GM18867 (cell line): ENCODE measurements at regions not wholly inside any gene's neighbourhood (a gene's known extent, or its start where the extent isn't known, plus 50 kb on each side); places are given as distances from the start of the nearest gene placed in this dataset.
"Not testable (repeated sequence)": the region's sequence is repeated elsewhere in the genome, so short reads cannot be mapped to it uniquely, and the experiment has no call there.

Experiments used
- ATAC-seq: cut with Tn5 transposase; IDR thresholded peaks from one replicate; pipeline ENCODE4 v1.9.1; 2021; ENCODE audit warnings: mild to moderate bottlenecking, moderate library complexity; ENCODE audit not compliant: unreplicated experiment

DNA sequence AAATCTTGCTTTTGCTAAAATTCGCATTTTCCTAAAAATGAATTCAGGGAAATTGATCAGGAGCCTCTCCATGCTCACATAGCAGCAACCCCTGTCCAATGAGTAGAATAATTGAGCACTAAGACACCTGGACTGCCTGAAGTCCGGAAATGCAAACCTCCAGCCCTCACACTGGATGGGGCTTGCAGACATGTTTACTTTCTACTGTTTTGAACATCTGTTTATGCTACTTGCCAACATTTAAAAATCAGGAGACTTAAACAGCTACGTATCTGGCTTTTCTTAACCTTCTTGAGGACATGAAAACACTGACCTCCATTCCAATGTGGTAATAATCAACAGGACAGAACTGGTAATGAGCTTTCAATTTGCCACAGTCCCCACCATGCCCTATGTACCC, 184.4 kb downstream of the SHOX2 start:
- ATAC-seq = no peak

DNA sequence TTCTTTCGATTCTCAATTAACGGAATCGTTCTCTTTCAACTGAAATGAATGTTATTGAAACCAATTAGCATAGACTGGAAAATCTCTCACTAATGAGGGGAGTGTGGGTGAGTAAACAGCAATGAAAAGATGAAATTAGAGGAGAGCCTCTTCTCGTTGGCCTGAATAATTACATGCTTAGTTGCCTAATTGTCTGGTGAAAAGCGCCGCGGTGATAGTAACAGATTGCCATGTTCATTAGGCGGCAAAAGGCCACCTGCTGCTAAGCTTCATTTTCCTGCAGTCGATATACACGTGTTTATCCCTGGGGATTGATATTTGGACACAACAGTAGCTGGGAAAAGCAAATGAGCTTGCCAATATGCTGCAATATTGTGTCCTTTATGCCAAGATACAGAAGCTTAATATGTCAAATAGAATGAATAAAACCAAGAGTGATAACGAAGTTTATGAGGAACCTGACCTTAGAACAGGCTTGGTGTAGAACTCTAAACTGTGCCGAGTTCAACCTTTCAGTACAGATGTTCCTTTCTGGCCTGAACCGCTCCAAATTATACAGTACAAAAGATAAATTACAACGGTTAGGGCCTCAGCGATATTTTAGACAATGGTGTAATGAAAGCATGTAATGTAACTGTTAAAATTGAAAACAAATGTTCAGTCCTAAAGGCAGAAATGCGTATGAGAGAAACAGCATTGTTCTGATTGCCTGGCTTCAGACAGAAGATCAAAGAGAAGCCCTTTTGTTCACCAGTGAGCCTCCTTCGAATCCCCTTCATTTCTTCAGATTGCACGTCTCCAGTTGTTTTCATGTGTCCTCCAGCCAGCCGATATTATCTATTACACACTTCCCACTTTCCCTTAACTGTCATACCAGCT, 185.2 kb downstream of the SHOX2 start:
- ATAC-seq = no peak

DNA sequence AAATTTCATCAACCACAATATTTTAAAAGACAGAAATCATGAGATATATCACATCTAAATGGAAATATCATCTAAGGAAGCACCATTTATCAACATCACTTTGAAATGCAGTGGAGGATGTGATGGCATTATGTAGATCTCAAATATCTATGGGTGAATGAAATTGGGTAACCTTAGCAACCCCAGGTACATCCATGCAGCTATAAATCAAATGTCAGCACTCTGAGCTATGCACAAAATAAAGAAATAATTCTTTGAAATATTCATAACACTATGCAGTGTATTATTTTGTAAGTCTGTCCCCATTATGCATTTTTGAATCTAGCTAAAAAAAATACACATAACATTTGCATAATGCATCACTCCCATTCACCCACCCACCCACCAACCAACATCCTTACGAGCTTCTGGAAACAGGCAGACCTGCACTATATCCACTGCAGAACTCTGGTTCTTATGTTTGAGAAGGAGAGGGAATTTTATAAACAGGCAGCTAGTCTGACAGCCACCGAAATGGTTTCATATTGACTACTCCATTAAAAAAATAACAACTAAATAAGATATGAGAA, 186.8 kb downstream of the SHOX2 start:
- ATAC-seq = no peak

DNA sequence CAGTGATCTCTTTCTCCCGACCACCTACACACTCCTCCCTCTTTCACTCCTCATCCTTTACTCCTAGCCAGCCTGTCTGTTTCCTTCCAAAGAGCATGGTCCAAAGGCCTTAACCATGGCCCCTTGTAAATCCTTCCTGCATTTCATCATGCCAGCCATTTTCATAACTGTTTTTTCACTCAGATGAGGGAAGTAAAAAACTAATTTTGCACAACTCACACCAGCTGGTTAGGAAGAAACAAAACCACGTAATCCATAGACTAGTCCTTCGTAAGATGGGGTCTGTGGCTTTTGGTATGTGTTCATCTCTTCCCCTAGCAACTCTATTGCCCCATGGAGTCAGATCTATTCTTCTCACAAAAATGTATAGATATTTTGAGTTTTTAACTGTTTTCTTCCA, 187.8 kb downstream of the SHOX2 start:
- ATAC-seq = no peak

DNA sequence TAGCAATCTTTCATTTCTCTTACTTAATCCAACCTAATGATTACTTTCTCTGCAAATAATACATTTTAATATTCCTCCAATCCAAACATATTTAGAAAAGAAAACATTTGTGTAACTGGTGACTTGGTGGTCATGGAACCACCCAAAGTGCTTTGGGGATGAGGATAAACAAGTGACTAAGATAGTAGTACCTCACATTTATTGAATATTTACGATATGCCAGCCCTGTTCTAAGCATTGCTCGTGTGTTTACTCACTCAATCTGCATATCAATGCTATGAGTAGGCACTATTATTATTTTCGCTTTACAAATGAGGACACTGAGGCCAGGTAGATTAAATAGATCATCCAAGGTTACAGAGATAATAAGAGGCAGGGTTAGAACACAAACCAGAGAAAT, 189.5 kb downstream of the SHOX2 start:
- ATAC-seq = no peak

DNA sequence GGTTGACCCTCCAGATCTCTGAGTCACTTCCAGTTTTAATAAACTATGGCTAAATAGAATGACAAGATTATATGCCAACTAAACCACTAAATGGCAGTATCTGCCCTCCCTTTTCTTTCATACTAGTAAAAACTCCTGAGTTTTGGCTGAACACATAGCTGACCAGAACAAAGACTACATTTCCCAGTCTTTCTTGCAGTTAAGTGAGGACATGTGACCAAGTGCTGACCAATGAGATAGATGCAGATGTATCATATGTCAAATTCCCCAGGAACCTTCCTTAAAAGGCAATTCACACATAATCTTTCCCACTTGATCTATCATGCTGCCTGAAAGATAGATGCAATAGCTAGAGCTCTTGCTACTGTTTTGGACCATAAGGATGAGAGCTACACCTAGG, 191.3 kb downstream of the SHOX2 start:
- ATAC-seq = no peak

DNA sequence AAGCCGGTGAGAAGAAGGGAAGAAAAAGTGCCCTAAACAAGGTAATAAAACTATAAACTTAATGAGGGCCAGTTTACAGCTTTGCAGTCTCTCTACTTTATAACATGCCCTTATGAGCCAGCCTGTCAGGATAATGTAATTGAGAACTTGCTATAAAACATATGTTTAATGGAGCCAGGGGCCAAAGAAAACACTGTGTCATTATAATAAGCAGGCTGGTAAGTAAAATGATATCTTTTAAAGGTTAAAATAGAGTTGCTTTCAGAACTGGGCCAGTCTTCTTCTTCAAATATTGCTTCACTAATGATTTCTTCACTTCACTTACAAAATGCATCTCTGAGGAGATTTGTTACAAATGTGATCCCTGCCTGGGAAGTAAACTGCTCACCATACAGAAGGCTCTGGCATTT, 192.5 kb downstream of the SHOX2 start:
- ATAC-seq = no peak

DNA sequence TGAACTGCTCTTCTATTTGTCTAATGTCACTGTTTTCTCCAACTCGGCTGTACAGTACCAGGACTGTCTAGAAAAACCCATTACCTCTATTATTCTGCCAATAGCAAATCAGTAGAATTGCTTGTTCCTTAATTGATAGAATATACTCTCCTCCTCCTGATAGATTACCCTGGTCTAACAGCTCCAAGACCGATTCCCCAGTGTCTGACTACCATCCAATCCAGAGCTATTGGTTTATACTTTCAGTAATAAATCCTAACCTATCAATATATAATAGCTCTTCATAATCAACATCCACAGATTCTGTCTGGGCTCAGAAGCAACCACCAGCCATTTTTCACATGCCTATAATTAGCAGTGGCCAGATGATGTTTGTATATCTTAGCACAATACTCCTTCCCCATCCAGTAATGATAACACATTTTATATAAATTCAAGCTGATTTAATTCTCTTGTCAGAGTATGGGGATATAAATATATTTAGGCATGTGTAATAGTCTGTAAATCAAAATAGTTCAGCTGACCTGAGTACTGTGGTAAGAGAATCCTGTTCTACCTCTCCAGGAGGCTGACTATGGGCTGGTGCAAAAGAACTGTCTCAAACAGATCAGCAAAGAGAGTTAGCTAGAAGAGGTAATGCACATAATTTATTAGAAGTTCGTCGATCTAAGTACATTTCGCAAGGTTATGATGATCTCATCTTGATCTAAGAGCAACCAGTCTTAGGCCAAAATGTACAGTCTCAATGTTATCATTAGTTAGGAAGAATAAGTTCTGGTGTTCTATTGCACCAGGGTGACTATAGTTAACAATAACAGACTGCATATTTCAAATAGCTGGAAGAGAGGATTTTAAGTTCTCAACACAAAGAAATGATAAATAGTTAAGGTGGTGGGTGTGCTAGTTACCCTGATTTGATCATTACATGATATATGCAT, 193.4 kb downstream of the SHOX2 start:
- no peak for ATAC-seq

DNA sequence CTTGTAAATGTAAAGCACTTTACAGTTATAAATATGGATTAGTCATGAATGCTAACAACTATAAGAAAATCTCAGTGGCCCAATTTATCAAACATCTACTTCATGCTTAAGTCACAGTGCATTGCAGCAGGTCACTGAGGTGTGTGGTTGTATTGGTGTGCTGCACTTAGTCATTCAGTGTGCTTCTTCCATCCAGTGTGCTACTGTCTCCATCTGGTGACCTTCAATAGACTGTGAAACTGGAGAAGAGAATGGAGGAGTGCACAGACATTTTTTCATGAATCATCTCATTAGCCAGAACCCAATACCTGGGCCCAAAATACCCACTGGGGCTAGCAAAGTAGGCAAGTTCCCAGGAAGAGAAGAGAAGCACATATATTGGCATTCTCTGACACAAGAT, 199.6 kb downstream of the SHOX2 start:
- no peak for ATAC-seq

DNA sequence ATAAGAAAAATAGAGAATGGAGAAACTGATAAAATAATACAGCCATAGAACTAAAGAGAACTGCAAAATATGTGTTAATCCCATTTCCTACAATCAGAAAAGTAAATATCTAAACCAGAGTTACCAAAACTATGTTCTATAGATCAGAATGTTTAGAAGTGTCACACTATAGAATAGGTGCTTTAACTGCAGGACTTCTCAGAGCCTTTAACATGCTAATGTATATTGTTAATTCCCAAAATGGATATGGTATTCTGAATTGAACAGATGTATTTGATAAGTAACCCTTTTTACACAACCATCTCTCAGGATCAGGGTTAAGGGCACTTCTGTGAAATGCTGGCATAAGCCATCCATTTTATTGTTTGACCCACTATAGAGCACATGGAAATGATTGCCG, 200.3 kb downstream of the SHOX2 start:
- no peak for ATAC-seq

DNA sequence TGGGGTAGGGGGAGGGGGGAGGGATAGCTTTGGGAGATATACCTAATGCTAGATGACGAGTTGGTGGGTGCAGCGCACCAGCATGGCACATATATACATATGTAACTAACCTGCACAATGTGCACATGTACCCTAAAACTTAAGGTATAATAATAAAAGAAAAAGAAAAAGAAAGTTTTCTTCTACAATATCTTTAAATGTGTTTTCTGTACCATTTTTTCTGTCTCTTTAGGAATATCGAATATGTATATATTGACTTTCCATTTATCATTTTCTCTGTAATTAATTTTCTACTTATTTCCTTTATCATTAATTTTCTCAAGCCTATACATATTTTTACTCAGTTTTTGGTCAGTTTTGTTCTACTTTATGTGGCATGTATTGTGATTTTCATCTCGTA, 203.5 kb downstream of the SHOX2 start:
- not testable (repeated sequence) for ATAC-seq

DNA sequence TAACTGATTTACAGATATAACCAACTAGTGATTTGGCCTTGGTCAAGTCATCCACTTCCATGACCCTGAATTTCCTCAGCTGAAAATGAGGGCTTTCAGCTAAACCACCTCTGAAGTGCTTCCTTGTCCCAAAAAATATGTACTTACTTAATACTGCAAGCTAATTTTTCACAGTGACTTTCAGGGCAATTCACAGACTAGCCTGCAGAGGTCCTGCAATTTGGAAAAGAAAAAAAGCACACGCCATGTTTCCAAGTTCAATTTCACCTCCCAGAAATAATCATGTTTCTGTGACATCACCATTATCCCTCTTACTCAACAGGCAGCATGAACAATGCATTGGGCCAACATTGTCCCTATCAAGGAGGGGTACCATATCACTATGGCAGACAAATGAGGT, 218.2 kb downstream of the SHOX2 start:
- no peak for ATAC-seq

DNA sequence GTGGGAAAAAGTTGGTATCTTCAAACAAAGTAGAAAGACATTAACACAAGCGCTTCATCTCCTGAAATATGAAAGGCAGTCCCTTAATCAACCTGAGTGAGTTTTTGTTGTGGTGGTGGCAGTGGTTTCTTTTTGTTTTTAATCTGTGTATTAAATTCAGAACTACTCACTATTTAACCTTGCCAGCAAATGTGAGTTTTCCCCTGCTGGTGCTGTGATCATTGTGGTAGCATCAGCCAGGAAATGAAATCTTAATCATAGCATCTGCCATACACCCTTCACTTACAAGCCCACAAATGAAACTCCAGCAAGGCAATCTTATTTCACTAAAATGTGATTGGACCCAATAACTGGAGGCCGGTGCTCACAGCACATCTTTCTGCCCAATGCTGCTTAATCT, 229.7 kb downstream of the SHOX2 start:
- ATAC-seq = no peak

DNA sequence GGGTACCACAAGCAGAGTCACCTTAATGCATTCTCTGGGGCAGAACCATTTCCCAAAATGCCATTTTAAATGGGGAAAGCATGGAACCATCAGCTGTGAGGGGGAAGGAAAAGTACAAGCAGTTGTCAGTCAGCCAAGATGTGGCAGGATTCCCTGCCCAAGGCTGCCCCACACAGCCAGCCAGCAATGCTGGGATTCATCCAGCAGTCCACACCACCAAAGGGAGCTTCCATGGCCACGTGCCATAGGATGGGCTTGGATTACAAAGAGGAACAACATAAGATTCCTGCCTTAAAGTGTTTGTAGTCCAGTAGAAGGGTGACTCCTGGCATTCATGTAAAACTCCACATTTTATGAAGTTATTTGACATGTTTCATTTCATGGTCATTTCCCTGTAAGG, 233.3 kb downstream of the SHOX2 start:
- ATAC-seq = no peak

DNA sequence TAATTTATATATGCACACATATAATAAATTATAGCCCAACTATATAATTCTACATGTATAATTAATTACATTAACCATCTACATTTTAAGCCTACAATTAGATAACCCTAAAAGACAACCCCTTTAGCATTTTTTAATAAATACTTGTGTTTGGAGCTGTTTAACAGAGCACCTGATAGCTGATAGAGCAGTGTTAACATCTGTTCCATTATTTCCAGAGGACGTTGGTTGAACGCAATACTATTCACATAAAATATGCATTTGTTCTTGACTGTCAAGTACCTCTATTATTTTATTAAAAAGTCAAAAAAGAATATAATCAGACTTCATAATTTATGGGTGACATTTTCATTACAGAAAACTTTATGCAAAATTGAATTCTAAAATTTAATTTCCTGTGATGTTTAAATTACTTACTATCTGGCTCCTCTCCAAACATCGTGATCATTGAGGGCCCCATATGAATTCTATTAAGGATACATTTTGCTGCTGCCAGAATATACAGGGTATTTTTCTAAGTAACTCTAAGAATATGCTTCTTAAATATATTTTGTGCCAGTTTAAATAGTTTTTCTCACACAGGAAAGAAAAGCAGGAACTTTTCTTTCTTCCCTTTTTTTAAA, 234.3 kb downstream of the SHOX2 start:
- no peak for ATAC-seq

DNA sequence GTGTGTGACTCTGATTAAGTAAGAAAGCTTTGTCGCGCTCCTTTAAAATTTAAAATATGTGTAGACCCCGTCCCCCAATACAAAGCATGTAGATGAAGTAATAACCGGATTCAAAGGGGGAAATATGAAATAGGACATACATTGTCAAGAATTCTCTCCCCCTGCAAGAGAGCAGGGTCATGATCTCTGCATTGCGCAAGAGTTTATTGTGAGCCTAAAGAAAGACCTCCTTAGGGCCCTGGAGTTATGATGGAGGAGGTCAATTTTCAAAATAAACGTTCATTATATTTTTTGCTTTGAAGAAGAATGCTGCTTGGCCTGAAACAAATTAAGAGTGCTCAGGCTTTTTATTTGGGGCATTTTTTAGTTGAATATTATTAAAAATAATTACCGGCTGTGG, 235.0 kb downstream of the SHOX2 start:
- no peak for ATAC-seq

DNA sequence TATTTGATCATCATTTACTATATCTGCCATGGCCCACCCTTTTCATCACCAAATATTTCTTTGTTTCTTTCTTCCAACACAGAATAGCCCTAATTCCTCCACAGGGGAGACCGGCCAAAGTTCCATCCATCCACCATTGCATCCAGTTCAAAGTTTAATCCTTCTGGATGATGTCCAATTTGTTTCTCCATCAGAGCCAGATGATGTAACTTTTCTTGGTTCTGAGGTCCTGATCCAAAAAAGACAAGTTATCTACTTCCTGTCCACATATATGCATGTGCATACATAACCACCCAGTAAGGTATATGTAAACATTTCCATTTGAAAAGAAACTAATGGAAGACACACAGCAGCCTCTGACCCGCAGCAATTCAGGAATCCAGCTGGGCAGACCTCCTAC, 237.3 kb downstream of the SHOX2 start:
- no peak for ATAC-seq

DNA sequence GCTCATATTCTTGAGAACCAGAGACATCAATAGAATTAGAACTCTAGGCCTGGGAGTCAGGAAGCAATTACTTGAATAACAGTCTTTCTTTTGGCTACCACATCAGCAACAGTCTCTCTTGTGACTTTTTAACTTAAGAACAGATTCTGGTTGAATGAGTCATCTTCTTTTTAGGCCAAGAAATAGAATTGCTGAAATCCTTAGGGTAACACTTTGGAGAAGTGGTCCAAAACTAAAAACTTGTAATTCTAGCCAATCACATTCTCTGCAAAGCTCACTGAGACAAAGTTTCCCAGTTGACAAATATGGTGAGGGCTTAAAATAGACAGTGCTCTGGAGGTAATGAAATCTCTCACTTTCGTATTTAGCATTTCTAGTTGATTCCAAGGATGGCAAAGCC, 238.0 kb downstream of the SHOX2 start:
- no peak for ATAC-seq

DNA sequence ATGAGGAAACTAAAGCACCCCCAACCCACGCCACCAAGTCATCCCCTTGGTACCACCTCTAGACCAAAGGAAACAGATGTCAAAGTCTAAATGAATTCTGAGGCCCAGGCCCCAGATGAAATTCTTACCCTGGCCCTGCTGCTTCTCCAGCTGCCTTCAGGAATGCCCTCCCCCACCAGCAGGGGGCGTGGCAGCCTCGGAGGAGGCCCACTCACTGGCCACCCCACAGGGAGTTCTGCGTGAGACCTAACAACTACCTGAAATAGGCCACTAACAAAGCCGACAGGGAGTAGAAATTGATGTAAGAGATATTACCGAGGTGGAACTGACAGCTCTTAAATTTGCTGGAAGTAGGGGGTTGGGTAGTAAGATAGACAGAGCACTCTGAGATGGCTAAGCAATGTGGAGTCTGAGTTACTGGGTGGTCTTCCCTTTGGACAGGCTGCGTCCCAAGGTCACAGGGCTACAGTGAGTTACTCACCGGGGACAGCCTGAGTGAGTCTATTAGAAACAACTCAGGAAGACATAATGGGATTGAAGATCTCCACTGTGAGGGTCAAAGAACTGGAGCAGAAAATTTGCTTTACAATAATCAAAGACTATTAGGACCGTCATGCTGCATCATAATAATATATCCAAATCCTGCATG, 240.7 kb downstream of the SHOX2 start:
- ATAC-seq = peak; percentile 96

DNA sequence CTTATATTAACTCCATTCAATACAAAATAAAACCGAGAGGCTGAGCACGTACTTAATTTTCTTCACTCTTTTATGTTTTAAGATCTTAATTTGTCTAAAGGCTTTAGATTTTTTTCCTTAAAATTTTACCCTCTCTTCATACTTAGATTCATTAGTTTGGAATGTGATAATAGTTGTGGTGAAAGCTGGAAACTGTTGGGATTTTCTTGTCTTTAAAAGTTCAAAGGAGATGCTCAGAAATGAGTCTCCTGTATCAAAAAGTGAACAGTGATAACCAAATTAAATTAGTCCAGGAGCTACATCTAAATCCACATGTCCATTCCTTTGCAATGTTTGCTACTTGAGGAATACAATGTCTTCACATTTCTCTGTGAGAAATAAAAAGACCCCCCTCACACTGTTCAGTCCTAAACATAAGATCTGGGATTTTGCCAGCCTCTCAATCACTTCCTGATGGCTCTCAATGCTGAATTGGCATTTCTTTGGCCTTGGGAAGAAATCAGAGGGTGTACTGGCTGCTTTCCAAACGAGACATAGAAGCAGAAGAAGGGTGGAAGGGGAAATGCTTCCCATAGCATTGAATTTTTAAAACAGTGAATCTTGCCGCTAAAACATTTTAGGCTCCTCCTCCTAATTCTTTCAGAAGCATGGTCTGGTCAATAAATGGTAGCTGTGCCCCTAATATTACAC, 245.0 kb downstream of the SHOX2 start:
- no peak for ATAC-seq
